ENCODE measurements at regions not wholly inside any gene's neighbourhood (a gene's known extent, or its start where the extent isn't known, plus 50 kb on each side); places are given as distances from the start of the nearest gene placed in this dataset.

- intact Hi-C loops (cut with DNase I) = no loop called here
- ATAC-seq (no peak), DNase-seq (no peak)
- Histone ChIP-seq H3K27me3 (ENCODE audit: low read depth) (no peaks in the 10 kb centered on the region), H3K36me3 (no peaks in the 10 kb centered on the region), H3K27ac (no peak overlapping the region), H3K4me3 (no peak overlapping the region), H3K9me3 (no peaks in the 10 kb centered on the region), H3K4me1 (no peaks in the 10 kb centered on the region)
- no peak for TF ChIP-seq CTCF (IDR thresholded peaks at IDR 0.05)
These were observed 69.6 kb downstream of the MDH1 start for GRCh38 chr2:63658176-63658968.

DNA sequence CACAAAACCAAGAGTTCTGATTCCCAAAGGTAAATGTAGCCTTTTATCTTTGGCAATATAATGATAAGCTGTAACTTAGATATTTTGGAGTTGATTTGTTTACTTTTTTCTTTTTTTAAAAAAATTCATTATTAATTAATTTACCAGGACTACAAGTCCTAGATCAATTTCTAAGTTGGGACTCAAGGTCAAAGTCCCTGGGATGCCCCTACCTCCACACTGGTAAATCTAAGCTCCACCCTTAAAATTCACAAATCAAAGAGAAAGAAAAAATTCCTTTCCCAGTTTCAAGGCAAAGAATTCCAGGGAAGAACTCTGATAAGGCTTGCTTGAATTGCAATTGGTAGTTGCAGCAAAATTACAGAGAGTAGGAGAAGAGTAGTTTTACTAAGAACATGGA is 71.3 kb downstream of the MDH1 start:
- no peak for TF ChIP-seq CTCF (IDR thresholded peaks at IDR 0.05)
- ATAC-seq (no peak), DNase-seq (no peak)
- H3K9me3 ChIP-seq = no peaks in the 10 kb centered on the region
- no peak overlapping the region for H3K4me3 ChIP-seq
- H3K4me1 ChIP-seq = no peaks in the 10 kb centered on the region
- no peaks in the 10 kb centered on the region for H3K36me3 ChIP-seq
- H3K27me3 ChIP-seq (ENCODE audit: low read depth) = no peaks in the 10 kb centered on the region
- H3K27ac ChIP-seq = no peak overlapping the region
- intact Hi-C loops (cut with DNase I) = no loop called here

DNA sequence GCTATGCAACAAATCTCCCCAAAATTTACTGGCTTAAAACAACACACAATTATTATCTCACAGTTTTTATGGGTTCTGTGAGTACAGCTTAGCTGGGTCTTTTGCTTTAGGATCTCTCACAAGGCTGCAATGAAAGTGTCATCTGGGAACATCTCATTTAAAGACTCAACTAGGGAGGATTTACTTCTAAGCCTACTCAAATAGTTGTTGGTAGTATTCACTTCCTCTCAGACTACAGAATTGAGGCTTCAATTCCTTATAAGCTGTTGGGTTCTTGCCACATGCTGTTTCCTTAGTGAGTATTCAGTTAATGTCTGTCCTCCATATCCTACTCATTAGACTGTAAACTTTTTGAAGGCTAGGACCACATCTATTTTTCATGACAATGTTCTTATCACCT is 72.3 kb downstream of the MDH1 start:
- no peak for TF ChIP-seq CTCF (IDR thresholded peaks at IDR 0.05)
- H3K27ac ChIP-seq = no peak overlapping the region
- intact Hi-C loops (cut with DNase I) = no loop called here
- H3K27me3 ChIP-seq (ENCODE audit: low read depth) = no peaks in the 10 kb centered on the region
- no peak overlapping the region for H3K4me3 ChIP-seq
- DNase-seq (no peak), ATAC-seq (no peak)
- no peaks in the 10 kb centered on the region for H3K4me1 ChIP-seq
- no peaks in the 10 kb centered on the region for H3K9me3 ChIP-seq
- no peaks in the 10 kb centered on the region for H3K36me3 ChIP-seq

GRCh38 chr2:63662028-63662804 is 73.5 kb downstream of the MDH1 start:
- H3K4me3 ChIP-seq = no peak overlapping the region
- ATAC-seq (no peak), DNase-seq (no peak)

More at GRCh38 chr2:63662028-63662804, 73.5 kb downstream of the MDH1 start:
- no peak for TF ChIP-seq CTCF (IDR thresholded peaks at IDR 0.05)
- Histone ChIP-seq H3K36me3 (no peaks in the 10 kb centered on the region), H3K9me3 (no peaks in the 10 kb centered on the region), H3K4me1 (no peaks in the 10 kb centered on the region), H3K27ac (no peak overlapping the region), H3K27me3 (ENCODE audit: low read depth) (no peaks in the 10 kb centered on the region)
- intact Hi-C loops (cut with DNase I) = no loop called here
